ENCODE measurements at regions not wholly inside any gene's neighbourhood (a gene's known extent, or its start where the extent isn't known, plus 50 kb on each side); places are given as distances from the start of the nearest gene placed in this dataset.
"Not testable (repeated sequence)": the region's sequence is repeated elsewhere in the genome, so short reads cannot be mapped to it uniquely, and the experiment has no call there.

DNA sequence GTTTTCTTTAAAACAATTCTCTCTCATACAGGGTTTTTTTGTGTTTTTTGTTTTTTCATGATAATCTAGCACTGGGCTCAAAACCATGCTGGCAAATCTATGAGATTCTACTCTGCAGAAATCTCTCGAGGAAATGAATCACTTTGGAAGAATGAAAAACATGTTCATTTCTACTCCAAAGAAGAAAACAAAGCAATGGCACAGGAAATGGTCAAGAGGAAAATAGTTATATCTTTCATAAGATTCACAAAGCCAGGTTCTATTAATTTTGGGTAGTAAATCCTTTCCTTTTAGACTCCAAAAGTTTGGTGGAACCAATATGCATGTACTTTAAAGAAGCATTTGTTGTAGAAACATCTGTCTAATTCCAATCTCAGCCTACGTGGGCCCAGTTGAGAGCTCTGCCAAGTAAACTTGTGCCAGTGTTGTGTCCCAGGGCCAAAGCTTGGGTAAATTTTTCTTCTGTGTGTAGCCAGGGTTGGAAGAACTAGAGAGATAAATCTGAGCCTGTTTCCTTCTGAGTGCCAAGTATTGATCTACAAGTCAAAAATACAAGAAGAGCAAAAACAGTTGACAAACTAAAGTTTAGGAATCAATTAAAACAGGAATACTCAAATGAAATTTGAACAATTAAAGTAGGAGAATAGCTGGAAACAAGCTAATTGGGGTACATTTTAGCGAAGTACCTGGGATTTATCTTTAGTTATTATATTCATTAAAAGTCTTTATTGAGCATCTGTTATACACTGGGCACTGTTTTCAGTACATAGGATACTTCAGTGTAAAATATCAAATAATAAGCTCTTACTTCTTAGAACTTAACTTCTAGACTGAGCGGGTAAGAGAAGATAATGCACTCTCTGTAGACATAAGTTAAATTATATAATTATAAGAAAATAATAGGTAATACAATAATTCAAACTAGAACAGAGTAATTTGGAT is 657.5 kb upstream of the NECTIN3 start:
- no peak for DNase-seq

DNA sequence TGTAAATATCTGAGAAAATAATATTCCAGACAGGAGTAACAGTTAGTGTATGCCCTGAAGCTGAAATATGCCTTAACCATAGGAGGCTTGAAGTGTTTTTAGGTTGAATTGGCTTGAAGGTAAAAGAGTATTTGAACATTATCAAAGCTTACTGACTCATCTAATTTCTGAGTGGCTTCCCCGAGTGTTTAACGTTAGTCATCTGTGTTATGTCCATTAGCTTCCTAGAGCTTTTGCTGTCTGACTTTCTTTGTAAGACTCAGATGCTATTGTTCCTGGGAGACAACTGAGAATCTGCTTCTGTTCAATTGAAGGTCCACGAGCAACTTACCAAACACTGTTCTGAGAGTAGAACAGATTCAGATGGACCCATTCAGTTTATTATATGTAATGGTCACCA is 656.8 kb upstream of the NECTIN3 start:
- DNase-seq: no peak

DNA sequence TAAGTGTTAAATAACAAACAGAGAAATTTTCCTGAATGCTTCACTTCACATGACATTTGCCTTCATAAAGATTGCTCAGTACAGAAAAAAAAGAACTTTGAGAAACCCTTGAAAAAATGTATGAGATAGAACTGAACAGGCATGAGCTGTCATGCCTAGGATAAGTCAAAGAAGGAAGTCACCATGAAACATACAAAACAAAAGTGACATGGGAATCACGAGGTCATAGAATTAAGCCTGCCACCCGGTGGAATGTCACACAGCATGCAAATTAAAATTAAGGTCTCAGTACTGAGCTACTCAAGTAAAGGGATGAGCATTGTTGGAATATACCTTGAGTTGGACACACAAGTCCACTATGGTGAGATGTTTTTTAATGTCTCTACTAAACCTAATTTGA is 652.5 kb upstream of the NECTIN3 start:
- DNase-seq: no peak

DNA sequence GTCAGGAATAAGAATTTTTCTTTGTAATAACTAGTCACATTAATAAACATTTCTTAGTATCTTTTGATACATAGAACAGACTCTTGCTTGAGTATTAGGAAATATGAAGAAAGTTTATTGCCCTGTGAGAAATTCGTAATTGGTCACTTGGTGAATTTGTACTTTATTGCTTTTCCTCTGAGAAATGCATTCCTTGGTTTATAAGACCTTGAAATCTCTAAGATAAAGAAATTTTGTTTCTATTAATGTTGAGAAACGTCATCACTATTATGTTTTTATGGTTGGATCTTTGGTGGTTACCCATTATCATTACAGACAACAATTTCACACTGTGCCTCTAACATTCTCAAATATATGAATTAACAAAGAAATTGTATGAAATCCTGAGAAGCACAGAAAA is 652.0 kb upstream of the NECTIN3 start:
- DNase-seq: no peak

DNA sequence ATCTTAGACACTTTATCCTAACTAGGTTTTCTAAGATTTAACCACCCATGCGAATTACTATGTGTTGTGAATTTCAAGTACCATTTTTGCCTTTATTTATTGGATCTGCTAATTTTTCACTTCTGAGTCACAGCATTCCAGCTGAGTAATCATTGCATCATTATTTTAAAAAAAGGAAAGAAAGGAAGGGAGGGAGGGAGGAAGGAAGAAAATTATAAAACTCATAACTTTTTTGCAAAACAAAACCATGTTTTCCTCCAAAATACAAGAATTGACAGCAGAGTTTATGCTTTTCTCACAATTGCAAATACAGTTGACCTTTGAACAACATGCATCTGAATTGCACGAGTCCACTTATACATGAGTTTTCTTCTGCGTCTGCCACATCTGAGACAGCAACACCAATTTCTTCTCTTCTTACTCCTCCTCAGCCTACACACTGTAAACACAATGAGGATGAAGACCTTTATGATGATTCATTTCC is 651.4 kb upstream of the NECTIN3 start:
- DNase-seq: no peak

DNA sequence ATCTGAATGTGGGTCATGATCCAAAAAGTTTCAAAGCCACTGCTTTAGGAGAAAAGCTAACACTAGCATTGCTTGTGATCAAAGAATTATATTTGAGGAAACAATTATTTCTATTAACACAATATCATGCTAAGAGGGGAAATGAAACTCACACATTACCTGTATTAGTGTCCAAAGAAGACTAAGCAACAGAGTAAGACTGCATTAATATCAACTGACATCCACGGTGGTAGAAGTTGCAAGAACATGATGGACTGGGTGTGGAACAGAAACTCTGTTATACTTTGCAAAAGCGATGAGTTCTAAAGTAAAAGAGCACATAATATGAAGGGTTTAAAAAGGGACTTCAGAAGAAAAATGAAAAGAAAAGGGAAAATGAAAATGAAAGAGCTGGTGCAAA is 648.3 kb upstream of the NECTIN3 start:
- DNase-seq: no peak

DNA sequence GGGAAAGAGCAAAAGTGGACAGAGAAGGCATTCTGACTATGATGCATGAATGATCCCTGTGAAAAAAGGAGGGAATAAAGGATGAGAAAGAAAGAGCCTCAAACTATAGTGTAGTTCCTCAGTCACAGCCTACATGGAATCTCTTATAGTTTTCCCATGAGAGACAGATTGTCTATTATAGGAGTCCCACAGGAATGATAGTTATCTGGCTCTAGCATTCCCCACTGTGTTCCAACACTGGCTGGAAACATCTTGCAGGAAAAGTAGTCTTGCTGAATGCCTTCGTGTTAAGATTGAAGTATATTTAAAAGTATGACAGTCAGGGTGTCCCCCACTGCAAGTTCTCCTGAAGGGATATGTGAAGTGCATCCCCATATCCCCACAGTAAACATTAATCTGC is 641.5 kb upstream of the NECTIN3 start:
- DNase-seq: no peak

DNA sequence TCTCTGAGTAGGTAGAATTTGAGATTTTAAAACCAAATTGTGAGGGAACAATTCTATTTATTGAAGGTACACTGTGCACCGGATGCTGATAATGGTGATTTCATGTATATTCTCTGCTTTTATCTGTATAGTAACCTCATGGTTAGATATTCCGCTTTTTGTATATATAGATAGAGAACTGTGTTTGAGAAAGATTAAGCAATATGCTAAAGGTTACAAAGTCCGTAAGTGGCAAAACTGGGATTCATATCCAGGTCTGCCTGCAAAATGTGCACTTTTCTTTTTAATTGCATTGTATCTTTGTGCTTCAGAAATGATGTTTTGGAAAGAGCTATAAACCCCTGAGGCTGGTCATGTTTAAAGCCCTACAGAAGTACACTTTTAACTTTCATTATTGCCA is 635.4 kb upstream of the NECTIN3 start:
- DNase-seq: no peak

DNA sequence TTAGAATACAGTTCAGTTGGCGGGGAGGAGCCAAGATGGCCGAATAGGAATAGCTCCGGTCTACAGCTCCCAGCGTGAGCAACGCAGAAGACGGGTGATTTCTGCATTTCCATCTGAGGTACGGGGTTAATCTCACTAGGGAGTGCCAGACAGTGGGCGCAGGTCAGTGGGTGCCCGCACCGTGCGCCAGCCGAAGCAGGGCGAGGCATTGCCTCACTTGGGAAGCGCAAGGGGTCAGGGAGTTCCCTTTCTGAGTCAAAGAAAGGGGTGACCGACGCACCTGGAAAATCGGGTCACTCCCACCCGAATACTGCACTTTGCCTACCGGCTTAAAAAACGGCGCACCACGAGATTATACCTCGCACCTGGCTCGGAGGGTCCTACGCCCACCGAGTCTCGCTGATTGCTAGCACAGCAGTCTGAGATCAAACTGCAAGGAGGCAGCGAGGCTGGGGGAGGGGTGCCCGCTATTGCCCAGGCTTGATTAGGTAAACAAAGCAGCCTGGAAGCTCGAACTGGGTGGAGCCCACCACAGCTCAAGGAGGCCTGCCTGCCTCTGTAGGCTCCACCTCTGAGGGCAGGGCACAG is 631.5 kb upstream of the NECTIN3 start:
- DNase-seq: not testable (repeated sequence)

DNA sequence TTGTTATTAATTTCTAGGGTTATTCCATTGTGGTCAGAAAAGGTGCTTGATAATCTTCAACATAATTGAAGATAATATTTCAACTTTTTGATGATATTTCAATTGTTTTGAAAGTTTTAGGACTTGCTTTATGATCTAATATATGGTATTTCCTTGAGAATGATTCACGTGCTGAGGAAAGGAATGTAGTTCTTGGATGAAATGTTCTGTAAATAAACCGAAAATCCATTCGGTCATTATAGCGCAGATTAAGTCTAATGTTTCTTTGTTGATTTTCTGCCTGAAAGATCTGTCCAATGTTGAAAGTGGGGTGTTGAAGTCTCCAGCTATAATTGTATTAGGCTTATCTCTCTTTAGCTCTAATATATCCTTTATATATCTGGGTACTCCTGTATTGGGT is 617.5 kb upstream of the NECTIN3 start:
- DNase-seq: no peak

DNA sequence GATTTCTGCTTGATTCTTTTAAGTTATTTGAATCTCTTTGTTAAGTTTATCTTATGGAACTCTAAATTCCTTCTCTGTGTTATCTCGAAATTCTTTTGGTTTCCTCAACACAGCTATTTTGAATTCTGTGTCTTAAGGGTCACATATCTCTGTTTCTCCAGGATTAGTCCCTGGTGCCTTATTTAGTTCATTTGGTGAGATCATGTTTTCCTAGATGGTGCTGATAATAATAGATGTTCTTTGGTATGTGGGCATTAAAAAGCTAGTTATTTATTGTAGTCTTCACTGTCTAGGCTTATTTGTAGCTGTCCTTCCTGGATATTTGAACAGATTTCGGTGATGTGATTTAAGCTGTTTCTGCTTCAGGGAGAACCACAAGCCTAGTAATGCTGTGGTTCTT is 615.6 kb upstream of the NECTIN3 start:
- DNase-seq: no peak

DNA sequence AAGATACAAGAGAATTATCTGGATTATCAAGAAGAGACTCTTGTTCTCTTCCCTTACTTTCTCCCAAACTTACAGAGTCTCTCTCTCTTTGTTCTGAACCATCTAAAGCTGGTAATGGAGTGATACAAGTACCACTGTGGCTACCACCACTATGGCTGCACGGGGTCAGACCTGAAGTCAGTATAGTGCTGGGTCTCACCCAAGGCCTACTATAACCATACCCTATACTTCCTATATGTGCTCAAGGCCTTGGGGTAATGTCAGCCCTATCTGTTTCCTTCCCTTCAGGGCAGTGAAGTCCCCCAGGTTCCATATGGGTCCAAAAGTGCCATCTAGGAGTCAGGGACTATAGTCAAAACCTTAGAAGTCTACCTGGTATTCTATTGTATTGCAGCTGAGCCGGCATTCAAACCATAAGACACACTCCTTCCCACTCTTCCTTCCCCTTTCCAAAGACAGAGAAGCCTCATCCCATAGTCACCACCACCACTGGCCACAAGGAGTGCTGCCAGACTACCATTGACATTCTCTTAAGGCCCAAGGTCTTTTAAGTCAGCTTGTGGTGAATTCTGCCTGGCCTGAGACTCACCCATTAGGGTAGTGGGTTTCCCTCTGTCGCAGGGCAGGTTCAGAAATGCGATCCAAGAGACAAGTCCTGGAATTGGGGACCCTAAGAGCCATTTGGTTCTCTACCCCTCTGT is 615.0 kb upstream of the NECTIN3 start:
- DNase-seq: no peak

DNA sequence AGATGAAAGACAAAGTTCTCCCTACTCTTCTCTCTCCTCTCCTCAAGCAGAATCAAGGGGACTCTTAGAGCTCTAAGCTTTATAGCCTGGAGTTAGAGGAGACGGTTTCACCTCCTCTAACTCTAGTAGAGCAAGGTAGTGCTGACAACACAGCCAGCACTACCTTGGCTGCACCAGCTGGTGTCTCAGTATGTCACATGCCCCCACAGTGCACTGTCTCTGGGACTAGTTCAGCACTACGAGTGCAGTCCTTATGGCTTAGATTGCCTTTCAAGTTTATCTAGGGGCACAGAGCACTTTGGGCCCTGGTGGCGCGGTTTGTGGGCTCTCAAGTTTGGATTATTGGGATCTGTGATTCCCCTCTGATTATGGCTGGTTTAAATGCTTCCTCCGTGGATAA is 614.1 kb upstream of the NECTIN3 start:
- no peak for DNase-seq

DNA sequence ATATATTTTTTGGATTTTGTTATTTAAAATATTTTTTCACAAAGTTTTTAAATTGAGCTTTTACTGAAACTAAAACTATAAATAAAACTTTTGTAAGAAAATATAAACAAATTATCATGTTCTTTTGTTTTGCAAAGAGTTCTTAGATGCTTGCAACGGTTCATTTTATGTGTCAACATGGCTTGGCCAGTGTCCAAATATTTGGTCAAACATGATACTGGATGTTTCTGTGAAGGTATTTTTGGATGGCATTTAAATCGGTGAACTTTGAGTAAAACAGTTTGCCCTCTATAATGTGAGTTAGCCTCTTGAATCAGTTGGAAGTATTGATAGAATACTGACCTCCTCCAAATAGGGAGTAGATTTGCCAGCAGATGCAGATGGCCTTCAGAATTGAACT is 612.6 kb upstream of the NECTIN3 start:
- DNase-seq: no peak

DNA sequence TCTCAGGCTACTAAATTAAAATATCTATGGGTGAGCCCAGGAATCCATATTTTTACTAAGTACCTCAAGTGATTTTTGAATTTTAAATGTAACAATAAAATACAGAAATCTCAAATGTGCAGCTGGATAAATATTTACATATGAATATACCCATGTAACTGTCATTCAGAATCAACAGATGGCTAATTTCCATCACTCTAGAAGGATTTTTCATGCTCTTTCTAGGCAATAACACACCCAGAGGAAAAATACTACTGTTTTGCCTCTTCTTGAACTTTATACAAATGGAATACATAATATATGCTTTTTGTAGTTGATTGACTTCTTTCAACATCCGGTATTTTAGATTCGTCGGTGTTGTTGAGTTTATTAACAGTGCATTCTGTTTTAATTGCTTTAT is 601.3 kb upstream of the NECTIN3 start:
- no peak for DNase-seq

DNA sequence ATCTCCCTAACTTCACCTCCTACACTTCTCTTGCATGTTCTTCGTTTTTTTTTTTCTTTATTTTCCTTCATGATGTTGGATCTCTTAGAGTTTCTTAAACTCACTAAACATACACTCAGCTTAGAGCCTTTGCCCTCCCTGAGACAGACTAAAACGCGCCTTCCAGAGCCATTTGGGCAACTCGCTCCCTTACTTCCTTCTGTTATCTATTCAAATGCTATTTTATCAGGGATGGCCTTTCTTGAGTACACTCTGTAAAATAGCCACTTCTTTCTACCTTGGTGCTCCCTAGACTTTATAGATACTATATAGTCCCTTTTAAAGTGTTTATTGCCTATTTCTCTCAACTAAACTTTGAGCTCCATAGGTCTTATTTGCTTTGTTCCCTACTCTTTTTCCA is 598.2 kb upstream of the NECTIN3 start:
- DNase-seq: no peak

DNA sequence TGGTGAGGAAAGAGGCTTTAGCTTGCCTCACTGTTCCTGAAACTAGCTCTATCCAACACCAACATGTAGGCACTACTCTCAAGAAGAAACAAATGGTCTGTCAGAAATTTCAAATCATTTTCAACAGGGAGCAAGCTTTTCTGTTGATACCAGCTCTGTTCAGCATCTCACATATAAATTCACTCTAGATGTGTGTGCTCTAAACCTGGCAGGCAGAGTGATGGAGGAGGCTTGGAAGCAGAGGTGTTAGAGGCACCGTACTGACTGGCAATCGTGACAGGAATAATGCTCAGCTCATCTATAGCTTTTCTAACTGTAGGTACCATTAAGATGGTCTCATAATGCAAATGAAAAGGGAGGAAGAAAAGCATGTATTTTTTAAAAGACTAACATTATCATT is 597.2 kb upstream of the NECTIN3 start:
- no peak for DNase-seq

DNA sequence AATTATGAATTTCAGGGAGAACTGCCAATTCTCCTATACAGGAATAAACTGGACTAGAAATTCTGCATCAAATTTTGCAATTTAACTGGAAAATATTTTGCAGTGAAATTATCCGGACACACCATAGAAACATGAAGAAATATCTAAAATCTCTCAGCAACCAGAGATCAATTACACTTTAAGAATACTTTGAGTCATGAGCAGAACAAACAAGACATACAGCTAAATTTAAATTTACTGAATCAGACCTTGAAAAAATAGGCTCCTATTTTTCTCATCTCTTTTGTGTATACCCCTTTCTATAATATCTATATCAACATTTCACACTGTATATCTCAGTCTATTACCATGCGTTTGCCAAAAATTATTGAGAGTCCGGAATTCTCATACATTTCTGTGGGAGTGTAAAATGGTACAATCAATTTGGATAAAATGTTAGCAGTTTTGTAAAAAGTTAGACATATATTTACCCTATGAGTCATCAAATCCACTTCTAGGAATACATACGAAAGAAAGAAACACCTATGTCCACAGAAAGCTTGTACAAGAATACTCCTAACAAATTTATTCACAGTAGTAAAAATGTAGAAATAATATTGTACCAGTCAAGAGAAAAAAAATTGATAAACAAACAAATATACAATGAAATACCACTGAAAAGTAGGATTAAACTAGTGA is 593.1 kb upstream of the NECTIN3 start:
- no peak for DNase-seq

DNA sequence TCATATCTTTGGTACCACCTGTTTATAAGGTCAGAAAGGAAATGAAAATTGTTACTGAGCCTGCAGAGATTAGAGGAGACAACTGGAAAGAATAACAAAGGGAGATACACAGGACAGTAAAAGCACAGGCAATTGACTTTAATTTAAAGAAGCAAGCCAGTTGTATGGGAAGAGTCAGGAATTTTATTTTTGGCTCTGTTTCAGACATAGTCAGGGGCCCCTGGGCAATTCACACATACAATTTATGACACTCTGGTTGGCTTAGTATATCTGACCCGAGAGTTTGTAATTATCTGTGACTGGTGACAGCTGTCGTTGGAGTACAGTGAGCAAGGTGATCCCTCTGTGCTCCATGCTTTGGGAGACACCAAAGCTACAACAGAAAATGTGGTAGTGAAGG is 591.9 kb upstream of the NECTIN3 start:
- DNase-seq: no peak

DNA sequence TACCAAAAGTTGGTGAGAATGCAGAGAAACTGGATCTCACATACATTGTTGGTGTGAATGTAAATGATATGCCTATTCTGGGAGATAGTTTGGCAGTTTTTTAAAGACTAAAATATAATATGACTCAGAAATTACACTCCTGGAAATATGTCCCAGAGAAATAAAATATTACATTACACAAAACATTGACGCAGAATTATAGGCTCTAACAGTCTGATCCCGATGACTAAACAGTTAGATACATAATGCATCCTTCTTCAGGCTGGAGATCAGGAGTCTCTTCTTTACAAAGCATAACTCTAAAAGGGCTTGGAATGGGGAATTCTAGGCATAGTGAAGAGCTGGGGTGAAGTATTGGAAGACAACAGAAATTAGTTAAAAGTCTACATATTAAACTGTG is 586.2 kb upstream of the NECTIN3 start:
- DNase-seq: no peak

DNA sequence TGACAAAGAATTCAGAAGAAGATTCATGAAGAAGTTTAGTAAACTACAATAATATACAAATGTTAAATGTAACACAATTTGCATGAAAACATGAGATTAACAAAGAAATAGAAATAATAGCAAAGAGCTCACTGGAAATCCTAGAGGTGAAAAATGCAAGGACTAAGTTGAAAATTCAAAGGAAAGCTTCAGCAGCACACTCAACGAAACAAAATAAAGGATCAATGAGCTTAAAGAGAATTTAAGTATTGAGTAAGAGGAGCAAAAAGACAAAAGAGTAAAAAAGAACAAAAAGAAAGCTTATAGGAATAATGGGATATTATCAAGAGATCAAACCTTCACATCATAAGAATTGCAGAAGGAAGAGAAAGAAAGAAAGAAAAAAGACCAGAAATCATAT is 583.8 kb upstream of the NECTIN3 start:
- no peak for DNase-seq

DNA sequence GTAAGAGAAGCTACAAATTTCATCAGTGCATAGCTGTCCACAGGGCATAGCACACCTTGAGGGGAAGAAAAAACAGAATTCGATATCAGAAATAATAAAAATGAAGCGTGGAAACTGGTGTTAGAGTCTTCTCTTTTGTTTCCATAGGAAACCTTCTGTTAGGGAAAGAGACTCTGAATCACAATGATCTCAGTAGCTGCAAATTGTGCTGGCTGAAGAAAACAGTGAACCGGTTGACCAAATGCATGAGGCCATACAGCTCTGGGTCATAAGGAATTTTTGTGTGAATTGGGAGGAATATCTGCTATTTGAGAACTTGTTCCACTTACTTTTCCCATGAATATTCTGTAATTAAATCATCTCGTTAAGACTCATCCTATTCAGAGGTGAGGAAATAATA is 580.2 kb upstream of the NECTIN3 start:
- no peak for DNase-seq

DNA sequence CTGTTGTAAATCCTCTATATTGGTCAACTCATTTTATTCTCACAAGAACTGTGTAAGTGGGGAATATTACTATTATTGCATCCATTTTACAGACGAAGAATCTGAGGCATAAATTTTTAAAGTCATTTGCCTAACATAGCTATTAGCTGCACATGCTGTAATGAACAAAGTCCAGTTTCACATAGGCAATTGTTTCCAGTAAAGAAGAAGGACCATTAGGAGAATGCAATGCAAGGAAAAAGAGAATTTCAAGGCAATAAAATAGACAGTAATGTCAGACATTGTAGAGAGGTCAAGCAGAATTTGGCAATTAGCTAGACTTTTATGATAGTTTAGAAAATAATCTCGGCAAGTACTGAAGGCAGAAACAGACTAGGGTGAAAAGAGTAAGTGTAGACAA is 578.7 kb upstream of the NECTIN3 start:
- no peak for DNase-seq

Data from T-helper 2 cell (primary cell).